ENCODE measurements at regions not wholly inside any gene's neighbourhood (a gene's known extent, or its start where the extent isn't known, plus 50 kb on each side); places are given as distances from the start of the nearest gene placed in this dataset.

DNA sequence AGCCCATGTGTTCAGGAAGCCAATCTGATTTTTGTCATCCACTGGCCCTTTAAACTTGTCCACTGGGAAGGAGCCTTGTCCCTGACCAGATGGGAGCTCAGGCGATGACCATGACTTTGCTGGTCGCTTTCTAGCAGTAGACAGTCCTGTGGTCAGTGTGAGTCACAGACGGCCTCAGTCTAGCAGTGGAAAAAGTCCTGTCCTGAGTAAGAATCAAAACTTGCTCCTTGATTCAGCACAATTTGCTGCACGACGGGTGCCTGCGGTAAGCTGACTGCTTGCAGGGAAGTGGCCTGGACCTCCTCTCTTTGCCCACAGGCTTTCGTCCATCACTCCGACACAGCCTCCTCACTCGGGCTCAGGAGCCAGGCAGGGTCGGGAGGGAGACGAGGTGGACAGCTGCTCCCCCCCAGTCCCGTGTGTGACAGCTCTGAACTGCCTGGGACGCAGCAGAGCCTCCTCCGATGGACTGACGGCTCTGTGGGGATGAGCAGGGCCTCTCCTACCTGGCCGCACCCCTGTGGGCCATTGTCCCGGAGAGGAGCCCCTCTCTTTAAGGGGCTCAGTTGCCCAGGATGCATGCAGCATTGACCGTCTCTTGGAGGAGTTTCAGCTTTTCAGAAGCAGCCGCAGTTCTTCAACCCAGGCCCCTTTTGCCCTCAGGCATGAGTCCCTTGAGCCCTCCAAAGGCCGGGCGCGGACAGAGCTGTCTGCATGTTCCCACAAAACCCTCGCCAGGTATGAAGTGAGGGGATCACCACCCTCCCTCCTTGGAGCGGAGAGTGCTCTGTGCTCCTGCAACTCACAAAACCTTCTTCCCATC, 209.2 kb downstream of the ANKRD60 start:
- TF ChIP-seq, protein P1, sequence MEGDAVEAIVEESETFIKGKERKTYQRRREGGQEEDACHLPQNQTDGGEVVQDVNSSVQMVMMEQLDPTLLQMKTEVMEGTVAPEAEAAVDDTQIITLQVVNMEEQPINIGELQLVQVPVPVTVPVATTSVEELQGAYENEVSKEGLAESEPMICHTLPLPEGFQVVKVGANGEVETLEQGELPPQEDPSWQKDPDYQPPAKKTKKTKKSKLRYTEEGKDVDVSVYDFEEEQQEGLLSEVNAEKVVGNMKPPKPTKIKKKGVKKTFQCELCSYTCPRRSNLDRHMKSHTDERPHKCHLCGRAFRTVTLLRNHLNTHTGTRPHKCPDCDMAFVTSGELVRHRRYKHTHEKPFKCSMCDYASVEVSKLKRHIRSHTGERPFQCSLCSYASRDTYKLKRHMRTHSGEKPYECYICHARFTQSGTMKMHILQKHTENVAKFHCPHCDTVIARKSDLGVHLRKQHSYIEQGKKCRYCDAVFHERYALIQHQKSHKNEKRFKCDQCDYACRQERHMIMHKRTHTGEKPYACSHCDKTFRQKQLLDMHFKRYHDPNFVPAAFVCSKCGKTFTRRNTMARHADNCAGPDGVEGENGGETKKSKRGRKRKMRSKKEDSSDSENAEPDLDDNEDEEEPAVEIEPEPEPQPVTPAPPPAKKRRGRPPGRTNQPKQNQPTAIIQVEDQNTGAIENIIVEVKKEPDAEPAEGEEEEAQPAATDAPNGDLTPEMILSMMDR (conservative IDR thresholded peaks at IDR 0.05; ENCODE audit: low read length), result no peak
- no peak for TF ChIP-seq EZH2phosphoT487 (IDR thresholded peaks at IDR 0.05; ENCODE audit: borderline replicate concordance)
